ENCODE measurements at regions not wholly inside any gene's neighbourhood (a gene's known extent, or its start where the extent isn't known, plus 50 kb on each side); places are given as distances from the start of the nearest gene placed in this dataset.

GRCh38 chr11:91840640-91841240 is 383.9 kb upstream of the FAT3 start:
- no peak for TF ChIP-seq POLR2A (IDR thresholded peaks at IDR 0.05)
- no peak for TF ChIP-seq EP300 (IDR thresholded peaks at IDR 0.05)
- TF ChIP-seq CTCF (IDR thresholded peaks at IDR 0.05) = no peak
- intact Hi-C loops (cut with DNase I) = no loop called here
- DNase-seq = no peak
- no peaks in the 10 kb centered on the region for H3K27me3 ChIP-seq
- H3K4me3 ChIP-seq = no peak overlapping the region
- no peaks in the 10 kb centered on the region for H3K36me3 ChIP-seq
- H3K4me1 ChIP-seq (ENCODE audit: insufficient read depth) = no peaks in the 10 kb centered on the region
- no peaks in the 10 kb centered on the region for H3K9me3 ChIP-seq
- WGBS, 3 donors = 90 to 95% (median 95%) methylated on average over 4 of the region's 4 CpGs
- H3K27ac ChIP-seq = no peak overlapping the region

- Histone ChIP-seq H3K27me3 (no peaks in the 10 kb centered on the region), H3K4me3 (no peak overlapping the region), H3K9me3 (no peaks in the 10 kb centered on the region), H3K36me3 (no peaks in the 10 kb centered on the region), H3K27ac (no peak overlapping the region), H3K4me1 (ENCODE audit: insufficient read depth) (no peaks in the 10 kb centered on the region)
- TF ChIP-seq POLR2A (IDR thresholded peaks at IDR 0.05) = no peak
- no peak for TF ChIP-seq CTCF (IDR thresholded peaks at IDR 0.05)
- TF ChIP-seq EP300 (IDR thresholded peaks at IDR 0.05) = no peak
- no peak for DNase-seq
- intact Hi-C loops (cut with DNase I) = no loop called here
- 50 to 70% (median 55%) methylated on average over 2 of the region's 2 CpGs for WGBS, 3 donors
These were observed 386.9 kb upstream of the FAT3 start for GRCh38 chr11:91837411-91838330.

GRCh38 chr11:91835051-91835560 is 389.5 kb upstream of the FAT3 start:
- Histone ChIP-seq H3K27ac (no peak overlapping the region), H3K4me3 (no peak overlapping the region), H3K9me3 (no peaks in the 10 kb centered on the region), H3K4me1 (ENCODE audit: insufficient read depth) (no peaks in the 10 kb centered on the region), H3K27me3 (no peaks in the 10 kb centered on the region), H3K36me3 (no peaks in the 10 kb centered on the region)
- TF ChIP-seq CTCF (IDR thresholded peaks at IDR 0.05) (no peak), POLR2A (IDR thresholded peaks at IDR 0.05) (no peak), EP300 (IDR thresholded peaks at IDR 0.05) (no peak)
- intact Hi-C loops (cut with DNase I) = no loop called here
- 60 to 73% (median 61%) methylated on average over 3 of the region's 3 CpGs for WGBS, 3 donors
- no peak for DNase-seq

GRCh38 chr11:91828901-91829300 is 395.7 kb upstream of the FAT3 start:
- Histone ChIP-seq H3K27me3 (no peaks in the 10 kb centered on the region), H3K4me3 (no peak overlapping the region), H3K36me3 (no peaks in the 10 kb centered on the region), H3K9me3 (no peaks in the 10 kb centered on the region), H3K27ac (no peak overlapping the region), H3K4me1 (ENCODE audit: insufficient read depth) (no peaks in the 10 kb centered on the region)
- no peak for DNase-seq
- 83 to 92% (median 91%) methylated on average over 4 of the region's 4 CpGs for WGBS, 3 donors
- intact Hi-C loops (cut with DNase I) = no loop called here
- TF ChIP-seq CTCF (IDR thresholded peaks at IDR 0.05) = no peak

All from ovary (tissue), 7 donors.